ENCODE measurements at regions not wholly inside any gene's neighbourhood (a gene's known extent, or its start where the extent isn't known, plus 50 kb on each side); places are given as distances from the start of the nearest gene placed in this dataset.

DNA sequence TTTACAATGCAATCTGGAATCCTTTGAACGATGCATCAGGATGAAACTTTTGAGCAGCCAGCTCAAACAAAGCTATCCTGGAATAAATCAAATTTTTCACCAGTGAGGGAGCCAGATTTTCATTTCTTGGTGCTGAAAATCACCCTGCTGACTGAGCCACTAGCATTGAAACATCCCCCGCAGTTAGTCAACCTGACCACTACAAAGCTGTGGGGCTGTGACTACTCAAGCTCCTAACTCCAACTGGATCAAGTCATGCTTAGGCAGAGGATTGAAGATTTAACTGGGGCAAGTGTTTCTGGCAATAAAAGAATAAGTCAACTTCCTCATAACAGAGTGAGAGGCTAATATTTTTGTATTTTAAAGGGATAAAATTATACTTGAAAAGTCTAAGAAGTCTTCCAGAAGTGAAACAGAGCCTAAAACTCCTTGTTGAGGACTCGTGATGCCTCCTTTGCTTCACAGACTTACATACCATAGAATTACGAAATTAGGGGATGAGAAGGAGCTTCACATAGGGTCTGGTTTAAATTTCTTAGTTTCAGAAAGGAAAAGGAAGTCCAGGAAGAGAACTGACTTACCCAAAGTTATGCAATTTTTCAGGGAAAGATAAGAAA, 177.8 kb downstream of the SERPINI1 start:
- DNase-seq (ENCODE audit: low read depth), result peak; percentile 3
- TF ChIP-seq, protein P1, sequence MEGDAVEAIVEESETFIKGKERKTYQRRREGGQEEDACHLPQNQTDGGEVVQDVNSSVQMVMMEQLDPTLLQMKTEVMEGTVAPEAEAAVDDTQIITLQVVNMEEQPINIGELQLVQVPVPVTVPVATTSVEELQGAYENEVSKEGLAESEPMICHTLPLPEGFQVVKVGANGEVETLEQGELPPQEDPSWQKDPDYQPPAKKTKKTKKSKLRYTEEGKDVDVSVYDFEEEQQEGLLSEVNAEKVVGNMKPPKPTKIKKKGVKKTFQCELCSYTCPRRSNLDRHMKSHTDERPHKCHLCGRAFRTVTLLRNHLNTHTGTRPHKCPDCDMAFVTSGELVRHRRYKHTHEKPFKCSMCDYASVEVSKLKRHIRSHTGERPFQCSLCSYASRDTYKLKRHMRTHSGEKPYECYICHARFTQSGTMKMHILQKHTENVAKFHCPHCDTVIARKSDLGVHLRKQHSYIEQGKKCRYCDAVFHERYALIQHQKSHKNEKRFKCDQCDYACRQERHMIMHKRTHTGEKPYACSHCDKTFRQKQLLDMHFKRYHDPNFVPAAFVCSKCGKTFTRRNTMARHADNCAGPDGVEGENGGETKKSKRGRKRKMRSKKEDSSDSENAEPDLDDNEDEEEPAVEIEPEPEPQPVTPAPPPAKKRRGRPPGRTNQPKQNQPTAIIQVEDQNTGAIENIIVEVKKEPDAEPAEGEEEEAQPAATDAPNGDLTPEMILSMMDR (IDR thresholded peaks at IDR 0.05; ENCODE audit: insufficient read depth, low read depth, low read length, missing control alignments), result no peak
- no peak overlapping the region for H3K4me3 ChIP-seq (ENCODE audit: low read depth, low read length)

DNA sequence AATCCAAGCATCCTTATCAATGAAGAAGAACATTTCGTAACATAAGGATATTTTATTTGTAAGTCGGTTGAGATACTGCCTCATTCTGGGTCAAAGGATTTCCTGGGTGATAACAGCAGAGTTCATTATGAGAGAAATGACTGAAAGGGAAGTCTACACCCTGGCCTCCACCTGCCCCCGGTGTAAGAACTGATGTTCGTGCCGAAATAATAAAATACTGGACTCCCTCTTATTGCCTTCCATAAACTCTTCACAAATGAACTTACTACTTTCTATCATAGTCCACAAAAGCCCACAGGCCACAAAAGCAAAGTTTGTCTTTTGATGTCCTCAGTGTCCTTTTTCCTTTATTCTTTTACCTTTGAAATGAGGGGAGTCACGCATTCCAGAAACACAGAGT, 174.4 kb downstream of the SERPINI1 start:
- TF ChIP-seq, protein P1 (IDR thresholded peaks at IDR 0.05; ENCODE audit: insufficient read depth, low read depth, low read length, missing control alignments), result no peak
- DNase-seq (ENCODE audit: low read depth), result no peak
- H3K4me3 ChIP-seq (ENCODE audit: low read depth, low read length), result no peak overlapping the region

DNA sequence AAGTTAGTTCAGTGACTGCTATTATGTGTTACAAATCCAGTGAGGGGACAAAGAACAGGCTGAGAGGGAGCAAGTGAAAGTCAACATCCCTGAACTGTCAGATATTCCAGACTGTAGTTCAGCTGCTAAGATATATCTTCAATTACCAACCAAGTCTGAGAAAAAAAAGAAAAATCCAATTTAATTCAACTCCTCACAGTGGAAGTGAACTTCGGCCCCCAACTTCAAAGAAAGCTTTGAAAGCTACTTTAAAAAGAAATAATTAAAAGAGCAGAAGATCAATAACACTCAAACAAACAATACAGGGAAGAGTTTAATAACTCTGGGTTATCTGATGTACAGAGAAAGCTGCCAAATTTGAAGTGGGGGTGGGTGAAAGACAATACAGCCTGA, 174.0 kb downstream of the SERPINI1 start:
- DNase-seq (ENCODE audit: low read depth), result no peak
- TF ChIP-seq, protein P1 (IDR thresholded peaks at IDR 0.05; ENCODE audit: insufficient read depth, low read depth, low read length, missing control alignments), result no peak

DNA sequence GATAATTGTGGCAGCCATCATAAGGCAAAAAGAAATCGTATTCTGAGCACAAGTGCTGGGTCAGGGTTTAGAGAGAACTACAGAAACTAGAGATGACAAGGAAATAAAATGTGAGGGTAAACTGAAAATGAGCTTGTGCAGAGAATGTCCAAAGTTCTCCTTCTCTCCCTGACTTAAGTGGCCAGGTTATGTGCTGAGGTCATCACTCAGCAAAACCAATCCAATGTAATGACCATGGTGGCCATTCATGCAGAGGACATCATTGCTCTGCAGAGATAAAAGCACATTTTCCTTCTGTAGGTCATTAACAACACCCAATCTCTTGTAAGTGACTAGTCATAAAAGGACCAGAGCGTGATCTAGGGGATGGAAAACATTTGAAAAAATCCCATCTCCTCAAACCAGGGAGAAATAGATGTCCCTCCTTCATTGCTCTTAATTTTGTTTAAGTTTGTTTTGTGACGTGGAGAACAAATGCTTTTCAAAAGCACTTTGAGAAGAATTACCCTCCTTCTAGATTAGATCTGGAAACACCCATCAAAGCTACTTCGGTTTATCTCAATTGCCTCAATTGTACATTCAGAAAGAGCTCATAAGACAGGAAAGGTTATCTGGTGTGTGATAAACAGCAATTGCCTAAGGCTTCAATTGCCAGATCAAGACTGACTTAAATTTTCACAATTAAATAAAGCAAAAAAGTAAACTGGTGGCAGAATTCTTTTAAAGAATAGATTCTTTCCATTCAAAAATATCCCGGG, 173.4 kb downstream of the SERPINI1 start:
- no peak for DNase-seq (ENCODE audit: low read depth)
- TF ChIP-seq, protein P1 (IDR thresholded peaks at IDR 0.05; ENCODE audit: insufficient read depth, low read depth, low read length, missing control alignments), result no peak
- no peak overlapping the region for H3K4me3 ChIP-seq (ENCODE audit: low read depth, low read length)

More for the DNA sequence above, 174.0 kb downstream of the SERPINI1 start:
- H3K4me3 ChIP-seq (ENCODE audit: low read depth, low read length), result no peak overlapping the region

DNA sequence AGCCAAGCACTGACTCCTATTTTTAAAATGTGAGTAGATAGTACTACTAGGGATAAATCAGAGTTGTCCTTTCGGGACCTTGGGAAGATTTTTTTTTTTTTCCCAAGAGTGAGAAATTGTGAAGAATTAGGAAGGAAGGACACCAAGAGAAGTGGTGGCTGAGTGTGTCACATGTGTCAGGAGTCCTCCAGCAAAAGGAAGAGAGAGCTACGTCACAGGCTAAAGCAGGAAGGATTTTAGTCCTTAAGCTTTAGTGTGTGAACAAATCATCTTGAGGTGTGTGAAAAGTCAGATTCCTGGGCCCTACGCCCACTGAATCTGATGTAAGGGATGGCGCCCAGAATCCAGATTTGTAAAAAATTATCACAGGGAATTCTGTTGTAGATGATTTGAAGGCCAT, 172.7 kb downstream of the SERPINI1 start:
- no peak overlapping the region for H3K4me3 ChIP-seq (ENCODE audit: low read depth, low read length)
- DNase-seq (ENCODE audit: low read depth), result no peak
- TF ChIP-seq, protein P1 (IDR thresholded peaks at IDR 0.05; ENCODE audit: insufficient read depth, low read depth, low read length, missing control alignments), result no peak

DNA sequence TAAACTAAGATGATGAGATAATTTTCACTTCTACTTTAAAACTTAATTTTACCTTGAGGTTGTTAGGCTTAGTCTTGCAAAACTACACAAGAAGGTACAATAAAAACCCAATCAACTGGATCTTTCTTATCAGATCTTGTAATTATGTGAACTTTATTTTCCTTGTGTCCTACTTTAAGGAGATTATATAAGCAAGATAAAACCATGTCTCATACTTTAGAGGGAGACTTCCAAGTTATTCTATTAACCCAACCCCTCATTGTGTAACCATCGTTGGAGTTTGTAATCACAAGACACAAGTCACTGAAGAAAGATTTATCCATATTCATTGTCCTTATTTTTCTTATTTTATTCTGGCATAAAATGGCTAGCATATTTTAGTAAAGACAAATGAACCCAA, 165.6 kb downstream of the SERPINI1 start:
- DNase-seq (ENCODE audit: low read depth), result no peak
- TF ChIP-seq, protein P1 (IDR thresholded peaks at IDR 0.05; ENCODE audit: insufficient read depth, low read depth, low read length, missing control alignments), result no peak
- H3K4me3 ChIP-seq (ENCODE audit: low read depth, low read length), result no peak overlapping the region

Measured in GM12865 (cell line).